SK-N-SH (cell line): ENCODE measurements at regions not wholly inside any gene's neighbourhood (a gene's known extent, or its start where the extent isn't known, plus 50 kb on each side); places are given as distances from the start of the nearest gene placed in this dataset.
A peak's percentile ranks its signal among the peaks of the same experiment; 100 is the strongest.

Experiments used
- CTCF ChIA-PET: fragments of 300-600, 350-600 bp; formaldehyde crosslinking; extraction: SDS; loops from one replicate; lab custom pipeline; 2021; lab: Yijun Ruan, JAX
- POLR2A ChIA-PET: fragments of 350-600 bp; sonication (Branson Sonifier 250); formaldehyde crosslinking; extraction: SDS; loops from one replicate; lab custom pipeline; 2020; ENCODE audit warnings: antibody characterized with exemption, inconsistent platforms; lab: Yijun Ruan, JAX
- DNase-seq: peaks from one replicate; pipeline ENCODE4 v3.0.0; 2012
- H2AFZ ChIP-seq: fragments of 200-600 bp; sonication (generic); 2 replicates; pipeline ENCODE4 v1.8.1; 2016; ENCODE audit warnings: antibody characterized with exemption, mild to moderate bottlenecking, low read depth
- H3F3A ChIP-seq: fragments of 200-600 bp; sonication (generic); replicated peaks from 2 replicates; pipeline ENCODE3; 2016; ENCODE audit warnings: antibody characterized with exemption, mild to moderate bottlenecking; ENCODE audit not compliant: insufficient read depth
- H3K27ac ChIP-seq, 2 experiments: fragments of 200-500 bp in 1 of 2; fragments of 200-600 bp in 1 of 2; sonication (Bioruptor generic) in 1 of 2; sonication (generic), shearing (Covaris generic) in 1 of 2; 2 replicates each; pipeline versions ENCODE4 v1.5.1 to v1.6.1; 2014 to 2016; ENCODE audit warnings: low read depth in 2 of 2, inconsistent platforms in 1 of 2, low read length in 1 of 2, mild to moderate bottlenecking in 1 of 2, mixed read lengths in 1 of 2
- H3K27me3 ChIP-seq: fragments of 200-600 bp; sonication (generic), shearing (Covaris generic); 2 replicates; pipeline ENCODE4 v1.6.1; 2016; ENCODE audit warnings: mixed run types; ENCODE audit not compliant: insufficient read depth
- H3K36me3 ChIP-seq, 2 experiments: fragments of 200-500 bp in 1 of 2; fragments of 200-600 bp in 1 of 2; sonication (Bioruptor generic) in 1 of 2; sonication (generic) in 1 of 2; replicated peaks in 1 of 2; 2 replicates each; pipeline versions ENCODE3 to v1.5.1; 2014 to 2016; ENCODE audit warnings: low read length in 1 of 2, mild to moderate bottlenecking in 1 of 2; ENCODE audit not compliant: insufficient read depth in 2 of 2, control insufficient read depth in 1 of 2
- H3K4me1 ChIP-seq, 2 experiments: fragments of 200-500 bp in 1 of 2; fragments of 200-600 bp in 1 of 2; sonication (Bioruptor generic) in 1 of 2; sonication (generic), shearing (Covaris generic) in 1 of 2; 2 replicates each; pipeline versions ENCODE4 v1.5.1 to v1.6.1; 2014 to 2016; ENCODE audit warnings: low read depth in 1 of 2, low read length in 1 of 2, mixed run types in 1 of 2; ENCODE audit not compliant: insufficient read depth in 2 of 2, control insufficient read depth in 1 of 2
- H3K4me2 ChIP-seq: fragments of 200-600 bp; sonication (generic), shearing (Covaris generic); 2 replicates; pipeline ENCODE4 v1.6.1; 2017; ENCODE audit warnings: mixed run types
- H3K4me3 ChIP-seq, 2 experiments: fragments of 200-500 bp in 1 of 2; fragments of 200-600 bp in 1 of 2; sonication (Bioruptor generic) in 1 of 2; sonication (generic), shearing (Covaris generic) in 1 of 2; 2 replicates each; pipeline versions ENCODE4 v1.5.1 to v1.8.1; 2014 to 2016; ENCODE audit warnings: low read depth in 2 of 2, inconsistent platforms in 1 of 2, low read length in 1 of 2, mild to moderate bottlenecking in 1 of 2, mixed read lengths in 1 of 2, moderate library complexity in 1 of 2
- H3K79me2 ChIP-seq: fragments of 200-600 bp; sonication (generic); 2 replicates; pipeline ENCODE4 v1.8.1; 2017; ENCODE audit warnings: mild to moderate bottlenecking; ENCODE audit not compliant: insufficient read depth
- H3K9ac ChIP-seq: fragments of 200-600 bp; sonication (generic); 2 replicates; pipeline ENCODE4 v1.6.1; 2017; ENCODE audit warnings: mixed run types
- H3K9me2 ChIP-seq: fragments of 200-600 bp; sonication (generic); 2 replicates; pipeline ENCODE4 v1.6.1; 2017; ENCODE audit warnings: mixed run types
- H3K9me3 ChIP-seq: fragments of 200-600 bp; sonication (generic); 2 replicates; pipeline ENCODE4 v1.6.1; 2017; ENCODE audit warnings: mixed run types, mild to moderate bottlenecking, moderate library complexity
- H4K20me1 ChIP-seq: fragments of 200-600 bp; sonication (generic); 2 replicates; pipeline ENCODE4 v1.6.1; 2017; ENCODE audit warnings: mild to moderate bottlenecking, mixed run types; ENCODE audit not compliant: insufficient read depth
- ELF1 ChIP-seq: IDR thresholded peaks from 2 replicates; pipeline ENCODE4 v1.4.0; 2012
- FOSL2 ChIP-seq: IDR thresholded peaks from 2 replicates; pipeline ENCODE4 v1.4.0; 2012; ENCODE audit warnings: low read depth, mild to moderate bottlenecking, moderate library complexity, borderline replicate concordance
- JUND ChIP-seq: IDR thresholded peaks from 2 replicates; pipeline ENCODE4 v1.4.0; 2012
- MEF2A ChIP-seq: IDR thresholded peaks from 2 replicates; pipeline ENCODE4 v1.4.0; 2012; ENCODE audit warnings: low read depth, borderline replicate concordance
- NFIC ChIP-seq: IDR thresholded peaks from 2 replicates; pipeline ENCODE4 v1.4.0; 2012; ENCODE audit warnings: borderline replicate concordance
- NRF1 ChIP-seq: IDR thresholded peaks from 2 replicates; pipeline ENCODE4 v1.6.1; 2012; ENCODE audit warnings: low read depth, mild to moderate bottlenecking, low read length
- POLR2AphosphoS5 ChIP-seq: IDR thresholded peaks from 2 replicates; pipeline ENCODE4 v1.6.1; 2012; ENCODE audit warnings: low read depth, low read length
- SMC3 ChIP-seq: IDR thresholded peaks from 2 replicates; pipeline ENCODE4 v1.6.1; 2012; ENCODE audit warnings: low read depth, low read length, improper control_type of control experiment
- TAF1 ChIP-seq: IDR thresholded peaks from 2 replicates; pipeline ENCODE4 v1.6.1; 2012; ENCODE audit warnings: low read depth, mild to moderate bottlenecking, low read length, moderate library complexity, borderline replicate concordance
- YY1 ChIP-seq: IDR thresholded peaks from 2 replicates; pipeline ENCODE4 v1.4.0; 2012; ENCODE audit warnings: low read depth, mild to moderate bottlenecking
- WGBS: methylation state at CpG from one replicate; pipeline ENCODE4 v1.1.6; 2017; ENCODE audit warnings: low lambda C conversion rate; 5-methylcytosine and 5-hydroxymethylcytosine counted together
- TF ChIP-seq, protein P1 (sequence below): IDR thresholded peaks from 2 replicates; pipeline ENCODE4 v1.6.1; 2012; ENCODE audit warnings: mild to moderate bottlenecking, low read depth, low read length, moderate library complexity

DNA sequence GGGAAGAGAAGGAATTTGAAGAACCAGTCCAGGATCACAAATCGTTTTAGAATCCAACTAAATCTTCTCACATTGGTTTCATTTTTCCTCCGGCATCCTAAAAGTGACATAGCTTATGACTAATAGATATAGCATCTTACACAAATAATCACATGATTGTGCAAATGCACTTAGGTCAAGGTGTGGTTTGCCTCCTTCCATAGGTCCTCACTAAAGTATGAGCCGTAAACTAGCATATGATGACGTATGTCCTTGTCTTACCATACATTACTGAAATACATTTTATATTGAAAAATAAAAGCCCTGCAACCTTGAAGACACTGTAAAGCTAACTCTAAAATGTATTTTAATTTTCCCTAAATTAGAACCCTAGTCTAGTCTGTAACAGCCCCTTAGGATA is 362.7 kb upstream of the ADAMTS16 start:
- ChIA-PET POLR2A (no interaction called here), CTCF (no interaction called here)
- Histone ChIP-seq H3K27ac (no peak overlapping the region), H3K27me3 (no peaks in the 10 kb centered on the region; the same call in 1 of the 2 replicates), H3K9me3 (no peaks in the 10 kb centered on the region), H3F3A (no peaks in the 10 kb centered on the region), H2AFZ (no peak overlapping the region), H3K9ac (no peak overlapping the region), H3K4me3 (no peak overlapping the region), H3K4me1 (no peaks in the 10 kb centered on the region), H4K20me1 (no peaks in the 10 kb centered on the region), H3K79me2 (no peaks in the 10 kb centered on the region), H3K4me2 (no peak overlapping the region), H3K36me3 (no peaks in the 10 kb centered on the region), H3K9me2 (no peaks in the 10 kb centered on the region)
- DNase-seq, result no peak
- 6% methylated on average over 4 of the region's 4 CpGs for WGBS
- no peak for TF ChIP-seq NFIC
- TF ChIP-seq YY1, result no peak
- TF ChIP-seq FOSL2, result no peak
- no peak for TF ChIP-seq POLR2AphosphoS5
- TF ChIP-seq, protein P1, sequence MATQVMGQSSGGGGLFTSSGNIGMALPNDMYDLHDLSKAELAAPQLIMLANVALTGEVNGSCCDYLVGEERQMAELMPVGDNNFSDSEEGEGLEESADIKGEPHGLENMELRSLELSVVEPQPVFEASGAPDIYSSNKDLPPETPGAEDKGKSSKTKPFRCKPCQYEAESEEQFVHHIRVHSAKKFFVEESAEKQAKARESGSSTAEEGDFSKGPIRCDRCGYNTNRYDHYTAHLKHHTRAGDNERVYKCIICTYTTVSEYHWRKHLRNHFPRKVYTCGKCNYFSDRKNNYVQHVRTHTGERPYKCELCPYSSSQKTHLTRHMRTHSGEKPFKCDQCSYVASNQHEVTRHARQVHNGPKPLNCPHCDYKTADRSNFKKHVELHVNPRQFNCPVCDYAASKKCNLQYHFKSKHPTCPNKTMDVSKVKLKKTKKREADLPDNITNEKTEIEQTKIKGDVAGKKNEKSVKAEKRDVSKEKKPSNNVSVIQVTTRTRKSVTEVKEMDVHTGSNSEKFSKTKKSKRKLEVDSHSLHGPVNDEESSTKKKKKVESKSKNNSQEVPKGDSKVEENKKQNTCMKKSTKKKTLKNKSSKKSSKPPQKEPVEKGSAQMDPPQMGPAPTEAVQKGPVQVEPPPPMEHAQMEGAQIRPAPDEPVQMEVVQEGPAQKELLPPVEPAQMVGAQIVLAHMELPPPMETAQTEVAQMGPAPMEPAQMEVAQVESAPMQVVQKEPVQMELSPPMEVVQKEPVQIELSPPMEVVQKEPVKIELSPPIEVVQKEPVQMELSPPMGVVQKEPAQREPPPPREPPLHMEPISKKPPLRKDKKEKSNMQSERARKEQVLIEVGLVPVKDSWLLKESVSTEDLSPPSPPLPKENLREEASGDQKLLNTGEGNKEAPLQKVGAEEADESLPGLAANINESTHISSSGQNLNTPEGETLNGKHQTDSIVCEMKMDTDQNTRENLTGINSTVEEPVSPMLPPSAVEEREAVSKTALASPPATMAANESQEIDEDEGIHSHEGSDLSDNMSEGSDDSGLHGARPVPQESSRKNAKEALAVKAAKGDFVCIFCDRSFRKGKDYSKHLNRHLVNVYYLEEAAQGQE, result no peak

DNA sequence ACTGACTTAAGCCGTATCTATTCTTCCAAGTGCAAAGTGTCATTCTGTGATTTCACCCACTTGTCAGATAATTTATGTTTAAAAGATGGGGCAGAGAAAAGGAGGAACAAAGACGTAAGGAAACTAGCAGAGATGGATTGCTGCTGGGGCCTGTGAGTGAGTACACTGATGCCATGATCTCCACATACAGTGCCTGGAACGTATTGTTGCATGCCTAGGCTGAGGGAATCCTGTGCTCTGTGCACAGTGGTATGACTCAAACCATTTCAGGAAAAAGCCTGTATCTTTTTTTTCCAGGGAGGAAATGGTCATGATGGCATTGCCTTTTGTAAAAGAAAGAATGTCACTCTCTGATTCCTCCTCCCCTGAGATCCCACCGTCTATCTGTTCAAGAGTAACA is 359.5 kb upstream of the ADAMTS16 start:
- H3K9me3 ChIP-seq, result no peaks in the 10 kb centered on the region
- H3K4me3 ChIP-seq, result no peak overlapping the region
- H3F3A ChIP-seq, result no peaks in the 10 kb centered on the region
- WGBS, result 9% methylated on average over 4 of the region's 4 CpGs
- CTCF ChIA-PET, result no interaction called here
- no peaks in the 10 kb centered on the region for H3K4me1 ChIP-seq
- POLR2A ChIA-PET, result no interaction called here
- no peaks in the 10 kb centered on the region for H3K79me2 ChIP-seq
- no peaks in the 10 kb centered on the region for H3K36me3 ChIP-seq
- H3K27ac ChIP-seq, result no peak overlapping the region
- H2AFZ ChIP-seq, result peak overlapping the region; percentile 69; the same call in 1 of the 2 replicates
- no peak overlapping the region for H3K9ac ChIP-seq
- no peaks in the 10 kb centered on the region for H4K20me1 ChIP-seq
- no peak overlapping the region for H3K4me2 ChIP-seq
- no peak for DNase-seq
- no peaks in the 10 kb centered on the region for H3K9me2 ChIP-seq
- TF ChIP-seq POLR2AphosphoS5 (no peak), SMC3 (no peak), NFIC (no peak)
- H3K27me3 ChIP-seq, result no peaks in the 10 kb centered on the region; the same call in 1 of the 2 replicates

DNA sequence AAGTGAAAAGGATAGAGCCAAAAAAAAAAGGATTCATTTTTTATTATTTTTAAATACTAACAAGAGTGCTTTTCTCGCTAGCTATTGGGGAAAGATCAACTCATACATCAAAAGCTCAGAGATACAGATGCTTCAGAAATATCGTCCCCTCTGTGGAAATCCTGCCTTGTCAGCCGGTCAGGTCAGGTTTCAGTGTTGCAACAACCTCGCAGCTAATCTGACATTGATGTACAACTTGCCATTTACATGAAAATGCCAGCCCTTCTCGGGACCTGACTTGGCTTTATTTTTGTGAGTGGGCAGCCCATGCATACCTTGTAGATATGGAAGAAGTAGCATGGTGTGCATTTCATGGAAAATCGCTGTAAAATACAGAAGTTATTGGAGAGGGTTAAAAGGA is 358.8 kb upstream of the ADAMTS16 start:
- H3K4me3 ChIP-seq, result no peak overlapping the region
- WGBS, result 3% methylated on average over 6 of the region's 6 CpGs
- ChIA-PET CTCF (no interaction called here), POLR2A (no interaction called here)
- no peak overlapping the region for H3K27ac ChIP-seq
- no peak for DNase-seq
- no peaks in the 10 kb centered on the region for H3K4me1 ChIP-seq
- no peak overlapping the region for H2AFZ ChIP-seq
- H3K36me3 ChIP-seq, result no peaks in the 10 kb centered on the region
- H3K4me2 ChIP-seq, result no peak overlapping the region
- no peaks in the 10 kb centered on the region for H4K20me1 ChIP-seq
- H3K27me3 ChIP-seq, result no peaks in the 10 kb centered on the region
- no peaks in the 10 kb centered on the region for H3F3A ChIP-seq
- TF ChIP-seq MEF2A, result no peak
- no peak for TF ChIP-seq NRF1
- TF ChIP-seq FOSL2, result no peak
- TF ChIP-seq ELF1, result no peak
- no peak for TF ChIP-seq JUND
- no peak for TF ChIP-seq TAF1
- no peak for TF ChIP-seq SMC3
- no peak overlapping the region for H3K9ac ChIP-seq
- H3K9me3 ChIP-seq, result no peaks in the 10 kb centered on the region
- no peaks in the 10 kb centered on the region for H3K9me2 ChIP-seq
- H3K79me2 ChIP-seq, result no peaks in the 10 kb centered on the region
